ENCODE measurements at regions not wholly inside any gene's neighbourhood (a gene's known extent, or its start where the extent isn't known, plus 50 kb on each side); places are given as distances from the start of the nearest gene placed in this dataset.

- TF ChIP-seq CSRNP3 (CRISPR knock-in tag; IDR thresholded peaks at IDR 0.05) (no peak), ZC3H10 (CRISPR knock-in tag; IDR thresholded peaks at IDR 0.05) (no peak), ARNTL (CRISPR knock-in tag; IDR thresholded peaks at IDR 0.05; ENCODE audit: borderline replicate concordance, low read depth) (no peak), GLIS3 (CRISPR knock-in tag; IDR thresholded peaks at IDR 0.05) (no peak), TCF4 (CRISPR knock-in tag; IDR thresholded peaks at IDR 0.05; ENCODE audit: borderline replicate concordance) (no peak)
These were observed 132.5 kb downstream of the ALDH8A1 start for GRCh38 chr6:134817448-134817847.

Data from SK-N-SH treated with all-trans-retinoic acid at 6 μM for 48 hours (cell line).